K562 (cell line): ENCODE measurements at regions not wholly inside any gene's neighbourhood (a gene's known extent, or its start where the extent isn't known, plus 50 kb on each side); places are given as distances from the start of the nearest gene placed in this dataset.
"Not testable (repeated sequence)": the region's sequence is repeated elsewhere in the genome, so short reads cannot be mapped to it uniquely, and the experiment has no call there.

Source experiments
- ATAC-seq: fragments of 200-7000 bp; cut with Tn5 transposase; 3 replicates; pipeline ENCODE4 v1.9.1; 2020; ENCODE audit warnings: moderate library complexity
- BruUV-seq: library from RNA; stranded (reverse); fragments of 400-500 nt; replicated peaks from 2 replicates; lab custom pipeline; 2021; lab: Mats Ljungman, UMichigan
- CTCF ChIA-PET: fragments of 300-600 bp; formaldehyde crosslinking; extraction: SDS; loops from one replicate; lab custom pipeline; 2021; ENCODE audit warnings: low intra/inter-chr PET ratio; lab: Yijun Ruan, JAX
- POLR2A ChIA-PET: fragments of 300-600, 350-650 bp; sonication (Branson Sonifier 250); formaldehyde crosslinking; extraction: SDS; loops from one replicate; lab custom pipeline; 2021; ENCODE audit warnings: antibody characterized with exemption, inconsistent platforms; lab: Yijun Ruan, JAX
- DNase-seq, 4 experiments: peaks; one replicate each; pipeline versions ENCODE4 v3.0.0 to v3.0.0-alpha.2; 2011 to 2018; ENCODE audit warnings: low spot score in 3 of 4, mixed read lengths in 3 of 4; ENCODE audit errors: extremely low read depth in 1 of 4
- FAIRE-seq: peaks from 2 replicates; lab custom pipeline; 2011; peaks lifted over from hg19 to GRCh38; lab: Jason Lieb, UNC
- H2AFZ ChIP-seq: 2 replicates; pipeline ENCODE4 v1.6.0; 2011; ENCODE audit warnings: low read depth, low read length, control low read depth, inconsistent platforms
- H3K27ac ChIP-seq: fragments of 200-600 bp; 3 replicates; pipeline ENCODE4 v1.8.0; 2011; ENCODE audit warnings: low read depth, mild to moderate bottlenecking, control low read depth, inconsistent platforms, low read length, moderate library complexity, mixed read lengths; ENCODE audit errors: extremely low read depth
- H3K27me3 ChIP-seq, 2 experiments: fragments of 300-600 bp in 1 of 2; 2 replicates in 1 of 2; 3 replicates in 1 of 2; pipeline versions ENCODE4 v1.6.0 to v1.8.0; 2011; ENCODE audit warnings: inconsistent platforms in 2 of 2, low read length in 2 of 2, mild to moderate bottlenecking in 1 of 2, mixed read lengths in 1 of 2, moderate library complexity in 1 of 2; ENCODE audit not compliant: control insufficient read depth in 2 of 2, insufficient read depth in 2 of 2
- H3K36me3 ChIP-seq: fragments of 300-600 bp; 3 replicates; pipeline ENCODE4 v1.8.0; 2011; ENCODE audit warnings: mild to moderate bottlenecking, low read length, inconsistent platforms; ENCODE audit not compliant: control insufficient read depth, insufficient read depth
- H3K4me1 ChIP-seq, 2 experiments: fragments of 200-600 bp in 1 of 2; replicated peaks in 1 of 2; 2 replicates in 1 of 2; 3 replicates in 1 of 2; pipeline versions ENCODE4 v1.5.1 to v1.8.0; 2011; ENCODE audit warnings: inconsistent platforms in 2 of 2, low read length in 2 of 2, mild to moderate bottlenecking in 1 of 2, mixed read lengths in 1 of 2, moderate library complexity in 1 of 2; ENCODE audit not compliant: control insufficient read depth in 2 of 2, insufficient read depth in 2 of 2
- H3K4me2 ChIP-seq: 2 replicates; pipeline ENCODE4 v1.6.1; 2011; ENCODE audit warnings: low read length, control low read depth, inconsistent platforms, mixed read lengths; ENCODE audit not compliant: insufficient read depth
- H3K4me3 ChIP-seq: fragments of 200-600 bp; sonication (generic), shearing (Covaris generic); 2 replicates; pipeline ENCODE4 v1.5.1; 2016; ENCODE audit warnings: control low read depth, inconsistent platforms
- H3K79me2 ChIP-seq: fragments of 200-600 bp; 3 replicates; pipeline ENCODE4 v1.8.0; 2011; ENCODE audit warnings: low read length, inconsistent platforms; ENCODE audit not compliant: control insufficient read depth, insufficient read depth
- H3K9ac ChIP-seq, 2 experiments: 2 replicates each; pipeline versions ENCODE4 v1.6.0 to v1.6.1; 2011; ENCODE audit warnings: low read depth in 2 of 2, low read length in 2 of 2, control low read depth in 1 of 2, inconsistent platforms in 1 of 2, mild to moderate bottlenecking in 1 of 2, mixed read lengths in 1 of 2; ENCODE audit not compliant: insufficient read depth in 1 of 2
- H3K9me1 ChIP-seq: one replicate; pipeline ENCODE4 v1.6.0; 2011; ENCODE audit warnings: inconsistent platforms, mild to moderate bottlenecking, low read length, moderate library complexity; ENCODE audit not compliant: control insufficient read depth, insufficient read depth
- H3K9me3 ChIP-seq: replicated peaks from 2 replicates; pipeline ENCODE4 v1.5.1; 2011; ENCODE audit warnings: low read depth, low read length, inconsistent platforms; ENCODE audit not compliant: control insufficient read depth, insufficient read depth
- H4K20me1 ChIP-seq: replicated peaks from 2 replicates; pipeline ENCODE4 v1.6.1; 2011; ENCODE audit warnings: low read length, inconsistent platforms, mixed read lengths; ENCODE audit not compliant: control insufficient read depth, insufficient read depth
- CC2D1A ChIP-seq: fragments of 450-650 bp; IDR thresholded peaks from 2 replicates; pipeline ENCODE4 v1.6.1; 2017; ENCODE audit warnings: mild to moderate bottlenecking
- ERF ChIP-seq: fragments of 450-650 bp; formaldehyde crosslinking; IDR thresholded peaks from 2 replicates; pipeline ENCODE4 v1.4.0; 2020; ENCODE audit warnings: mild to moderate bottlenecking, mixed read lengths
- GTF2F1 ChIP-seq: IDR thresholded peaks from 2 replicates; pipeline ENCODE4 v1.6.1; 2011; ENCODE audit warnings: low read depth, low read length, improper control_type of control experiment
- HSF4 ChIP-seq: fragments of 250-450 bp; sonication (Bioruptor Pico); IDR thresholded peaks from 2 replicates; pipeline ENCODE4 v2.1.2; 2022; ENCODE audit warnings: mild to moderate bottlenecking, moderate library complexity, borderline replicate concordance
- MBD2 ChIP-seq: sonication (generic); IDR thresholded peaks from 2 replicates; pipeline ENCODE4 v1.6.1; 2016; ENCODE audit warnings: low read depth, borderline replicate concordance
- SREBF2 ChIP-seq: sonication (generic); formaldehyde crosslinking; IDR thresholded peaks from 2 replicates; pipeline ENCODE4 v1.4.0; 2020; ENCODE audit warnings: mild to moderate bottlenecking, missing genetic modification reagents
- ZFX ChIP-seq: sonication (generic); formaldehyde crosslinking; IDR thresholded peaks from 2 replicates; pipeline ENCODE4 v1.8.0; 2022; ENCODE audit warnings: mild to moderate bottlenecking, missing genetic modification reagents, moderate library complexity
- WGBS: fragments of 100-300 bp; shearing (Covaris generic); methylation state at CpG from one replicate; pipeline ENCODE4 v1.1.6; 2016; ENCODE audit warnings: low coverage, mixed read lengths; ENCODE audit not compliant: insufficient coverage; ENCODE audit errors: missing lambda C conversion rate; 5-methylcytosine and 5-hydroxymethylcytosine counted together
- in situ Hi-C: fragments of 300-500 bp; cut with MboI; formaldehyde crosslinking; loops from 4 replicates; pipeline ENCODE4 v1.15.0; 2018; ENCODE audit warnings: inconsistent platforms, mixed read lengths
- intact Hi-C: fragments of 100-400 bp; cut with micrococcal nuclease; formaldehyde crosslinking; loops from 2 replicates; pipeline ENCODE4 v1.14.2; 2022
- TF ChIP-seq, protein P1 (sequence below): sonication (generic); IDR thresholded peaks from 2 replicates; pipeline ENCODE4 v1.6.1; 2016
- TF ChIP-seq, protein P2 (sequence below): fragments of 450-650 bp; IDR thresholded peaks from 2 replicates; pipeline ENCODE4 v1.6.1; 2016; ENCODE audit warnings: mild to moderate bottlenecking

DNA sequence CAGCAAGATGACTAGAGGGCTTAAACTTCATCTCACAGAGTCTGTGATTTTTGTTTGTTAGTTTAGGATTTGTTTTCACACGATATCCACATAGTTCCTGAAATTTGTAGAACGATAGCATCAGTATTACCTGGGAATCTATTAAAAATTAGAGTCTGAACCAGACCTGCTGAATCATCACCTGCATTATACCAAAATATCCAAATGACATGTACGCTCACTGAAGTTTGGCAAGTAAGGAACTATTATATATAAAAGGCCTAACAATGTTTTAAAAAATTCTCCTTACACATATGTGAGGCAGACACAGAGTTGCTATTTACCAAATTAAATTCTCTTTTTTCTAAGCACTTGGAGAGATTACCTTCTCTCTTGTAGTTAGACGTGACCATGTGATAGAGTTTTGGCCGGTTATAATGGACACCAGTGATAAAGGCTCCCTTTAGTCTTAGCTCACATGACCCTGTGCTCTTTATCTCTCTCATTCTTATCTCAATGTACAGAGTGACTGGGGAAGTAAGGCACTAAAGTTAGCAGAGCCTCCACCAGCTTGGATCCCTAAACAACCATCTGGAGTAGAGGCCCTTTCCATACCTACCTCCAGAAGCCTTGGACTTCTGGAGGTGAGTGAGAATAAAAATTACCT is 363.1 kb downstream of the DSC3 start (continued):
- no peak for TF ChIP-seq GTF2F1
- no peak for TF ChIP-seq ERF
- TF ChIP-seq MBD2 = peak; percentile 43; the same call in 1 of the 2 replicates
- TF ChIP-seq ZFX (CRISPR knock-in tag) = no peak; the same call in 1 of the 2 replicates
- TF ChIP-seq, protein P1, sequence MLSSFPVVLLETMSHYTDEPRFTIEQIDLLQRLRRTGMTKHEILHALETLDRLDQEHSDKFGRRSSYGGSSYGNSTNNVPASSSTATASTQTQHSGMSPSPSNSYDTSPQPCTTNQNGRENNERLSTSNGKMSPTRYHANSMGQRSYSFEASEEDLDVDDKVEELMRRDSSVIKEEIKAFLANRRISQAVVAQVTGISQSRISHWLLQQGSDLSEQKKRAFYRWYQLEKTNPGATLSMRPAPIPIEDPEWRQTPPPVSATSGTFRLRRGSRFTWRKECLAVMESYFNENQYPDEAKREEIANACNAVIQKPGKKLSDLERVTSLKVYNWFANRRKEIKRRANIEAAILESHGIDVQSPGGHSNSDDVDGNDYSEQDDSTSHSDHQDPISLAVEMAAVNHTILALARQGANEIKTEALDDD = peak; percentile 90
- no peak for TF ChIP-seq SREBF2 (CRISPR knock-in tag)

DNA sequence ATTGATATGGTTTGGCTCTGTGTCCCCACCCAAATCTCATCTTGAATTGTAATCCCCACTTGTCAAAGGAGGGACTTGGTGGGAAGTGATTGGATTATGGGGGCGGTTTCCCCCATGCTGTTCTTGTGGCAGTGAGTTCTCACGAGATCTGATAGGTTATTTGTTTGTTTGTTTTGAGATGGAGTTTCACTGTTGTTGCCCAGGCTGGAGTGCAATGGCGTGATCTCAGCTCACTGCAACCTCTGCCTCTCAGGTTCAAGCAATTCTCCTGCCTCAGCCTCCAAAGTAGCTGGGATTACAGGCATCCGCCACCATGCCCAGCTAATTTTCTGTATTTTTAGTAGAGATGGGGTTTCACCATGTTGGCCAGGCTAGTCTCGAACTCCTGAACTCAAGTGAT is 364.7 kb downstream of the DSC3 start:
- H3K79me2 ChIP-seq, H3K4me2 ChIP-seq, in situ Hi-C loops, H3K27ac ChIP-seq, BruUV-seq, ATAC-seq, DNase-seq, H2AFZ ChIP-seq, H3K9ac ChIP-seq, CTCF ChIA-PET, H3K4me3 ChIP-seq, POLR2A ChIA-PET, H3K27me3 ChIP-seq, FAIRE-seq, H4K20me1 ChIP-seq, H3K9me1 ChIP-seq: not testable (repeated sequence)
- TF ChIP-seq HSF4 (CRISPR knock-in tag) = 0 out of 2 replicates have a peak, but pooled peaks have one; percentile 31
- peak; percentile 56; the same call in 1 of the 2 replicates for TF ChIP-seq CC2D1A
- TF ChIP-seq, protein P2, sequence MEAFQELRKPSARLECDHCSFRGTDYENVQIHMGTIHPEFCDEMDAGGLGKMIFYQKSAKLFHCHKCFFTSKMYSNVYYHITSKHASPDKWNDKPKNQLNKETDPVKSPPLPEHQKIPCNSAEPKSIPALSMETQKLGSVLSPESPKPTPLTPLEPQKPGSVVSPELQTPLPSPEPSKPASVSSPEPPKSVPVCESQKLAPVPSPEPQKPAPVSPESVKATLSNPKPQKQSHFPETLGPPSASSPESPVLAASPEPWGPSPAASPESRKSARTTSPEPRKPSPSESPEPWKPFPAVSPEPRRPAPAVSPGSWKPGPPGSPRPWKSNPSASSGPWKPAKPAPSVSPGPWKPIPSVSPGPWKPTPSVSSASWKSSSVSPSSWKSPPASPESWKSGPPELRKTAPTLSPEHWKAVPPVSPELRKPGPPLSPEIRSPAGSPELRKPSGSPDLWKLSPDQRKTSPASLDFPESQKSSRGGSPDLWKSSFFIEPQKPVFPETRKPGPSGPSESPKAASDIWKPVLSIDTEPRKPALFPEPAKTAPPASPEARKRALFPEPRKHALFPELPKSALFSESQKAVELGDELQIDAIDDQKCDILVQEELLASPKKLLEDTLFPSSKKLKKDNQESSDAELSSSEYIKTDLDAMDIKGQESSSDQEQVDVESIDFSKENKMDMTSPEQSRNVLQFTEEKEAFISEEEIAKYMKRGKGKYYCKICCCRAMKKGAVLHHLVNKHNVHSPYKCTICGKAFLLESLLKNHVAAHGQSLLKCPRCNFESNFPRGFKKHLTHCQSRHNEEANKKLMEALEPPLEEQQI = peak; percentile 76; the same call in 1 of the 2 replicates
- H3K9me3 ChIP-seq = peaks cover 19% of the 10 kb centered on the region
- 78% methylated on average over 5 of the region's 5 CpGs for WGBS
- H3K4me1 ChIP-seq = peaks cover 0 to 22% of the 10 kb centered on the region in 2 experiments; a peak in 3 of 5 replicates
- intact Hi-C loops = loop anchor here (5.0 to 10.0 kb wide), 5 partner anchors 177 to 293 kb away; no protein-coding TSS in a partner anchor
- peaks cover 11% of the 10 kb centered on the region; the same call in 2 of the 3 replicates for H3K36me3 ChIP-seq
